ENCODE measurements at regions not wholly inside any gene's neighbourhood (a gene's known extent, or its start where the extent isn't known, plus 50 kb on each side); places are given as distances from the start of the nearest gene placed in this dataset.

DNA sequence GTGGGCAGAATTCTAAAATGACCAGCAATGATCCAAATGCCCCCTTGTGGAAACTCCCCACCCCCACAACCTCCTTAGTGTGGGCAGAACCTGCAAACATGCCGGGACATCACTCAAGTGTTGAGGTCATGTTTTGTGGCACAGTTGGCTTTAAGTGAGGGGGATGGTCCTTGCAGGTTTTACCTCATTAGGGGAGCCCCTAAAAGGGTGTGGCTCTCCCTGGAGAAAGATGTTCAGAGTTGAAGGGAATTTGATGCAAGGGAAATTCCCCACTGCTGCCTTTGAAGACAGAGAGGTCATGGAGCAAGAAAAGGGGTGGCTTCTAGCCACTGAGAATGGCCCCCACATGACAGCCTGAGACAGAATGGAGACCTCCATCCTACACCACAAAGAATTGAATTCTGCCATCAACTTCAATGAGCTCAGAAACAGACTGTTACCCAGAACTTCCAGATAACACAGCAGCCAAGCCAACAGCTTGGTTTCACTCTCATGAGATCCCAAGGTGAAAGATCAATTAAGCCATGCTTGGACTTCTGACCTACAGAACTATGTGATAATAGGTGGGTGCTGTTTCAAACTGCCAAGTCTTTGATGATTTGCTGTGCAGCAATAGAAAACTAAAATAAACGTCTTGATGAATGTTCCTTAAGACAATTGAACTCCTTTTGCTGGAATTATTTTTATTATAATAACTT, 103.4 kb downstream of the MED10 start:
- dilution Hi-C loops (cut with MboI; ENCODE audit: extremely low pct_ligation_motif_present, low sequenced_read_pairs): no loop called here
- no peak for DNase-seq (ENCODE audit: low read depth, low spot score)

DNA sequence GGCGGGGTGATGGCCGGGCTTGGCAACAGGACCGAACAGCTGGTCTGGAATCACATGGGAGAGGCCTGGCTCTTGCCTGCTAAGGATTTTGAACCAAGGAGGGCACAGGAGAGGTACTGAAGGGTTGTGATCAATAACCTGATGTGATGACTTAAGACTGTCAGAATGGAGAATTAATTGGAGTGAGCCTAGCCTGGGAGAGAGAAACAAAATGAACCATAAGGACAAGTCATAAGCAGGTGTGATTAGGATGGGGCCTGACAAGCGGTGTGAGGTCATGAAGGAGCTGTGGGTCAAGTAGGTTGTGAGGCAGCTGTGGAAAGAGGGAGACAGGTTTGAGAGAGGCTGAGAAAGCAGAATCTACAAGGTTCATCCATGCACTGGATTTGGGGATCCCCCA, 104.6 kb downstream of the MED10 start:
- Histone ChIP-seq H3K27me3 (ENCODE audit: control insufficient read depth, extremely low read depth, insufficient read depth, low read length) (no peaks in the 10 kb centered on the region), H3K9me1 (ENCODE audit: control insufficient read depth, extremely low read depth, insufficient read depth, low read length) (no peaks in the 10 kb centered on the region), H3K4me2 (ENCODE audit: control insufficient read depth, extremely low read depth, insufficient read depth, low read depth, low read length) (no peak overlapping the region), H2AFZ (ENCODE audit: control insufficient read depth, low read length) (no peak overlapping the region), H3K27ac (ENCODE audit: control insufficient read depth, insufficient read depth, low read length) (no peak overlapping the region), H3K9ac (ENCODE audit: control insufficient read depth, extremely low read depth, insufficient read depth, low read length) (no peak overlapping the region), H3K9me3 (ENCODE audit: control insufficient read depth, low read depth, low read length) (no peaks in the 10 kb centered on the region), H3K4me1 (ENCODE audit: control insufficient read depth, extremely low read depth, insufficient read depth, low read length) (no peaks in the 10 kb centered on the region), H4K20me1 (ENCODE audit: control insufficient read depth, extremely low read depth, insufficient read depth, low read length) (no peaks in the 10 kb centered on the region), H3K36me3 (ENCODE audit: control insufficient read depth in 2 of 2, extremely low read depth in 1 of 2, insufficient read depth in 2 of 2, low read length in 2 of 2) (no peaks in the 10 kb centered on the region), H3K4me3 (ENCODE audit: control insufficient read depth in 2 of 3, extremely low read depth in 1 of 3, insufficient read depth in 2 of 3, low read depth in 1 of 3, low read length in 3 of 3) (no peak overlapping the region), H3K79me2 (ENCODE audit: control insufficient read depth, insufficient read depth, low read length) (no peaks in the 10 kb centered on the region)
- no peak for TF ChIP-seq EZH2 (IDR thresholded peaks at IDR 0.05; ENCODE audit: low read length)
- TF ChIP-seq, protein P1, sequence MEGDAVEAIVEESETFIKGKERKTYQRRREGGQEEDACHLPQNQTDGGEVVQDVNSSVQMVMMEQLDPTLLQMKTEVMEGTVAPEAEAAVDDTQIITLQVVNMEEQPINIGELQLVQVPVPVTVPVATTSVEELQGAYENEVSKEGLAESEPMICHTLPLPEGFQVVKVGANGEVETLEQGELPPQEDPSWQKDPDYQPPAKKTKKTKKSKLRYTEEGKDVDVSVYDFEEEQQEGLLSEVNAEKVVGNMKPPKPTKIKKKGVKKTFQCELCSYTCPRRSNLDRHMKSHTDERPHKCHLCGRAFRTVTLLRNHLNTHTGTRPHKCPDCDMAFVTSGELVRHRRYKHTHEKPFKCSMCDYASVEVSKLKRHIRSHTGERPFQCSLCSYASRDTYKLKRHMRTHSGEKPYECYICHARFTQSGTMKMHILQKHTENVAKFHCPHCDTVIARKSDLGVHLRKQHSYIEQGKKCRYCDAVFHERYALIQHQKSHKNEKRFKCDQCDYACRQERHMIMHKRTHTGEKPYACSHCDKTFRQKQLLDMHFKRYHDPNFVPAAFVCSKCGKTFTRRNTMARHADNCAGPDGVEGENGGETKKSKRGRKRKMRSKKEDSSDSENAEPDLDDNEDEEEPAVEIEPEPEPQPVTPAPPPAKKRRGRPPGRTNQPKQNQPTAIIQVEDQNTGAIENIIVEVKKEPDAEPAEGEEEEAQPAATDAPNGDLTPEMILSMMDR (optimal IDR thresholded peaks at IDR 0.05 in 1 of 3, IDR thresholded peaks at IDR 0.05 in 1 of 3, conservative IDR thresholded peaks at IDR 0.05 in 1 of 3; ENCODE audit: extremely low read depth in 1 of 3, insufficient read depth in 2 of 3, low read length in 3 of 3): no peak
- dilution Hi-C loops (cut with MboI; ENCODE audit: extremely low pct_ligation_motif_present, low sequenced_read_pairs): no loop called here
- DNase-seq (ENCODE audit: low read depth, low spot score) (no peak), FAIRE-seq (no peak)

More for the DNA sequence above, 103.4 kb downstream of the MED10 start:
- H3K27ac ChIP-seq (ENCODE audit: control insufficient read depth, insufficient read depth, low read length): no peak overlapping the region
- no peaks in the 10 kb centered on the region for H3K36me3 ChIP-seq (ENCODE audit: control insufficient read depth in 2 of 2, extremely low read depth in 1 of 2, insufficient read depth in 2 of 2, low read length in 2 of 2)
- FAIRE-seq: no peak
- H3K9me1 ChIP-seq (ENCODE audit: control insufficient read depth, extremely low read depth, insufficient read depth, low read length): no peaks in the 10 kb centered on the region
- no peaks in the 10 kb centered on the region for H3K79me2 ChIP-seq (ENCODE audit: control insufficient read depth, insufficient read depth, low read length)
- no peak overlapping the region for H3K4me2 ChIP-seq (ENCODE audit: control insufficient read depth, extremely low read depth, insufficient read depth, low read depth, low read length)
- no peaks in the 10 kb centered on the region for H3K4me1 ChIP-seq (ENCODE audit: control insufficient read depth, extremely low read depth, insufficient read depth, low read length)
- no peaks in the 10 kb centered on the region for H4K20me1 ChIP-seq (ENCODE audit: control insufficient read depth, extremely low read depth, insufficient read depth, low read length)
- H3K9ac ChIP-seq (ENCODE audit: control insufficient read depth, extremely low read depth, insufficient read depth, low read length): no peak overlapping the region
- no peak overlapping the region for H2AFZ ChIP-seq (ENCODE audit: control insufficient read depth, low read length)
- H3K9me3 ChIP-seq (ENCODE audit: control insufficient read depth, low read depth, low read length): no peaks in the 10 kb centered on the region
- no peaks in the 10 kb centered on the region for H3K27me3 ChIP-seq (ENCODE audit: control insufficient read depth, extremely low read depth, insufficient read depth, low read length)
- TF ChIP-seq, protein P1 (optimal IDR thresholded peaks at IDR 0.05 in 1 of 3, IDR thresholded peaks at IDR 0.05 in 1 of 3, conservative IDR thresholded peaks at IDR 0.05 in 1 of 3; ENCODE audit: extremely low read depth in 1 of 3, insufficient read depth in 2 of 3, low read length in 3 of 3): no peak
- no peak for TF ChIP-seq EZH2 (IDR thresholded peaks at IDR 0.05; ENCODE audit: low read length)
- H3K4me3 ChIP-seq (ENCODE audit: control insufficient read depth in 2 of 3, extremely low read depth in 1 of 3, insufficient read depth in 2 of 3, low read depth in 1 of 3, low read length in 3 of 3): no peak overlapping the region

All from keratinocyte (primary cell).